K562 (cell line): ENCODE measurements at regions not wholly inside any gene's neighbourhood (a gene's known extent, or its start where the extent isn't known, plus 50 kb on each side); places are given as distances from the start of the nearest gene placed in this dataset.

Source experiments
- ATAC-seq: fragments of 200-7000 bp; cut with Tn5 transposase; 3 replicates; pipeline ENCODE4 v1.9.1; 2020; ENCODE audit warnings: moderate library complexity
- BruUV-seq: library from RNA; stranded (reverse); fragments of 400-500 nt; replicated peaks from 2 replicates; lab custom pipeline; 2021; lab: Mats Ljungman, UMichigan
- CTCF ChIA-PET: fragments of 300-600 bp; formaldehyde crosslinking; extraction: SDS; loops from one replicate; lab custom pipeline; 2021; ENCODE audit warnings: low intra/inter-chr PET ratio; lab: Yijun Ruan, JAX
- POLR2A ChIA-PET: fragments of 300-600, 350-650 bp; sonication (Branson Sonifier 250); formaldehyde crosslinking; extraction: SDS; loops from one replicate; lab custom pipeline; 2021; ENCODE audit warnings: antibody characterized with exemption, inconsistent platforms; lab: Yijun Ruan, JAX
- DNase-seq, 4 experiments: peaks; one replicate each; pipeline versions ENCODE4 v3.0.0 to v3.0.0-alpha.2; 2011 to 2018; ENCODE audit warnings: low spot score in 3 of 4, mixed read lengths in 3 of 4; ENCODE audit errors: extremely low read depth in 1 of 4
- FAIRE-seq: peaks from 2 replicates; lab custom pipeline; 2011; peaks lifted over from hg19 to GRCh38; lab: Jason Lieb, UNC
- H2AFZ ChIP-seq: 2 replicates; pipeline ENCODE4 v1.6.0; 2011; ENCODE audit warnings: low read depth, low read length, control low read depth, inconsistent platforms
- H3K27ac ChIP-seq: fragments of 200-600 bp; 3 replicates; pipeline ENCODE4 v1.8.0; 2011; ENCODE audit warnings: low read depth, mild to moderate bottlenecking, control low read depth, inconsistent platforms, low read length, moderate library complexity, mixed read lengths; ENCODE audit errors: extremely low read depth
- H3K27me3 ChIP-seq, 2 experiments: fragments of 300-600 bp in 1 of 2; 2 replicates in 1 of 2; 3 replicates in 1 of 2; pipeline versions ENCODE4 v1.6.0 to v1.8.0; 2011; ENCODE audit warnings: inconsistent platforms in 2 of 2, low read length in 2 of 2, mild to moderate bottlenecking in 1 of 2, mixed read lengths in 1 of 2, moderate library complexity in 1 of 2; ENCODE audit not compliant: control insufficient read depth in 2 of 2, insufficient read depth in 2 of 2
- H3K36me3 ChIP-seq: fragments of 300-600 bp; 3 replicates; pipeline ENCODE4 v1.8.0; 2011; ENCODE audit warnings: mild to moderate bottlenecking, low read length, inconsistent platforms; ENCODE audit not compliant: control insufficient read depth, insufficient read depth
- H3K4me1 ChIP-seq, 2 experiments: fragments of 200-600 bp in 1 of 2; replicated peaks in 1 of 2; 2 replicates in 1 of 2; 3 replicates in 1 of 2; pipeline versions ENCODE4 v1.5.1 to v1.8.0; 2011; ENCODE audit warnings: inconsistent platforms in 2 of 2, low read length in 2 of 2, mild to moderate bottlenecking in 1 of 2, mixed read lengths in 1 of 2, moderate library complexity in 1 of 2; ENCODE audit not compliant: control insufficient read depth in 2 of 2, insufficient read depth in 2 of 2
- H3K4me2 ChIP-seq: 2 replicates; pipeline ENCODE4 v1.6.1; 2011; ENCODE audit warnings: low read length, control low read depth, inconsistent platforms, mixed read lengths; ENCODE audit not compliant: insufficient read depth
- H3K4me3 ChIP-seq: fragments of 200-600 bp; sonication (generic), shearing (Covaris generic); 2 replicates; pipeline ENCODE4 v1.5.1; 2016; ENCODE audit warnings: control low read depth, inconsistent platforms
- H3K79me2 ChIP-seq: fragments of 200-600 bp; 3 replicates; pipeline ENCODE4 v1.8.0; 2011; ENCODE audit warnings: low read length, inconsistent platforms; ENCODE audit not compliant: control insufficient read depth, insufficient read depth
- H3K9ac ChIP-seq, 2 experiments: 2 replicates each; pipeline versions ENCODE4 v1.6.0 to v1.6.1; 2011; ENCODE audit warnings: low read depth in 2 of 2, low read length in 2 of 2, control low read depth in 1 of 2, inconsistent platforms in 1 of 2, mild to moderate bottlenecking in 1 of 2, mixed read lengths in 1 of 2; ENCODE audit not compliant: insufficient read depth in 1 of 2
- H3K9me1 ChIP-seq: one replicate; pipeline ENCODE4 v1.6.0; 2011; ENCODE audit warnings: inconsistent platforms, mild to moderate bottlenecking, low read length, moderate library complexity; ENCODE audit not compliant: control insufficient read depth, insufficient read depth
- H3K9me3 ChIP-seq: replicated peaks from 2 replicates; pipeline ENCODE4 v1.5.1; 2011; ENCODE audit warnings: low read depth, low read length, inconsistent platforms; ENCODE audit not compliant: control insufficient read depth, insufficient read depth
- H4K20me1 ChIP-seq: replicated peaks from 2 replicates; pipeline ENCODE4 v1.6.1; 2011; ENCODE audit warnings: low read length, inconsistent platforms, mixed read lengths; ENCODE audit not compliant: control insufficient read depth, insufficient read depth
- CLOCK ChIP-seq: fragments of 250-450 bp; sonication (Bioruptor Pico); IDR thresholded peaks from 2 replicates; pipeline ENCODE4 v1.4.0; 2020; ENCODE audit warnings: mild to moderate bottlenecking, moderate library complexity, borderline replicate concordance
- ERF ChIP-seq: fragments of 450-650 bp; formaldehyde crosslinking; IDR thresholded peaks from 2 replicates; pipeline ENCODE4 v1.4.0; 2020; ENCODE audit warnings: mild to moderate bottlenecking, mixed read lengths
- HEY1 ChIP-seq: fragments of 250-450 bp; sonication (Bioruptor Pico); IDR thresholded peaks from 2 replicates; pipeline ENCODE4 v1.5.0; 2020; ENCODE audit warnings: mild to moderate bottlenecking, moderate library complexity, borderline replicate concordance
- NFE2 ChIP-seq: IDR thresholded peaks from 2 replicates; pipeline ENCODE4 v1.6.1; 2014; ENCODE audit warnings: antibody characterized with exemption, low read depth
- PHF20 ChIP-seq: fragments of 450-650 bp; IDR thresholded peaks from 2 replicates; pipeline ENCODE4 v1.6.1; 2018; ENCODE audit not compliant: partially characterized antibody
- PRDM10 ChIP-seq: fragments of 450-650 bp; IDR thresholded peaks from 2 replicates; pipeline ENCODE4 v1.6.1; 2018; ENCODE audit not compliant: partially characterized antibody
- RFX7 ChIP-seq: fragments of 250-450 bp; sonication (Bioruptor Pico); IDR thresholded peaks from 2 replicates; pipeline ENCODE4 v1.5.1; 2021; ENCODE audit warnings: mild to moderate bottlenecking
- RUNX1 ChIP-seq: sonication (generic); IDR thresholded peaks from 2 replicates; pipeline ENCODE4 v1.6.1; 2016; ENCODE audit warnings: antibody characterized with exemption, low read depth
- SMARCB1 ChIP-seq: IDR thresholded peaks from 2 replicates; pipeline ENCODE4 v1.6.1; 2011; ENCODE audit warnings: improper control_type of control experiment, low read depth; ENCODE audit not compliant: insufficient read length
- ZBTB1 ChIP-seq: sonication (generic); formaldehyde crosslinking; IDR thresholded peaks from 2 replicates; pipeline ENCODE4 v1.8.1; 2023; ENCODE audit warnings: missing genetic modification reagents, low read depth, mild to moderate bottlenecking, borderline replicate concordance
- ZNF79 ChIP-seq: fragments of 250-450 bp; sonication (Bioruptor Pico); IDR thresholded peaks from 2 replicates; pipeline ENCODE4 v1.4.0; 2020; ENCODE audit warnings: low read depth, mild to moderate bottlenecking, moderate library complexity
- WGBS: fragments of 100-300 bp; shearing (Covaris generic); methylation state at CpG from one replicate; pipeline ENCODE4 v1.1.6; 2016; ENCODE audit warnings: low coverage, mixed read lengths; ENCODE audit not compliant: insufficient coverage; ENCODE audit errors: missing lambda C conversion rate; 5-methylcytosine and 5-hydroxymethylcytosine counted together
- in situ Hi-C: fragments of 300-500 bp; cut with MboI; formaldehyde crosslinking; loops from 4 replicates; pipeline ENCODE4 v1.15.0; 2018; ENCODE audit warnings: inconsistent platforms, mixed read lengths
- intact Hi-C: fragments of 100-400 bp; cut with micrococcal nuclease; formaldehyde crosslinking; loops from 2 replicates; pipeline ENCODE4 v1.14.2; 2022

- Histone ChIP-seq H3K4me3 (no peak overlapping the region), H3K36me3 (no peaks in the 10 kb centered on the region), H2AFZ (no peak overlapping the region), H3K4me2 (no peak overlapping the region), H3K27ac (no peak overlapping the region), H3K27me3 (peaks cover 0 to 9% of the 10 kb centered on the region in 2 experiments; a peak in 1 of 5 replicates), H4K20me1 (no peaks in the 10 kb centered on the region), H3K9me1 (no peaks in the 10 kb centered on the region), H3K4me1 (no peaks in the 10 kb centered on the region), H3K9ac (no peak overlapping the region), H3K9me3 (no peaks in the 10 kb centered on the region), H3K79me2 (no peaks in the 10 kb centered on the region)
- in situ Hi-C loops = no loop called here
- DNase-seq (no peak), ATAC-seq (no peak), FAIRE-seq (no peak)
- ChIA-PET CTCF (no interaction called here), POLR2A (no interaction called here)
- BruUV-seq = no TSS peak
- intact Hi-C loops = no loop called here
- WGBS = 0% methylated on average over 17 of the region's 27 CpGs
- TF ChIP-seq NFE2 (no peak), HEY1 (CRISPR knock-in tag) (no peak), PHF20 (no peak), CLOCK (CRISPR knock-in tag) (no peak), RFX7 (no peak), SMARCB1 (no peak), ZNF79 (no peak), ERF (CRISPR knock-in tag) (no peak), RUNX1 (no peak), PRDM10 (no peak), ZBTB1 (no peak)
These were observed 54.8 kb upstream of the SOX1 start for GRCh38 chr13:112012016-112012704.
